ENCODE measurements at regions not wholly inside any gene's neighbourhood (a gene's known extent, or its start where the extent isn't known, plus 50 kb on each side); places are given as distances from the start of the nearest gene placed in this dataset.
A peak's percentile ranks its signal among the peaks of the same experiment; 100 is the strongest.
"Not testable (repeated sequence)": the region's sequence is repeated elsewhere in the genome, so short reads cannot be mapped to it uniquely, and the experiment has no call there.

DNA sequence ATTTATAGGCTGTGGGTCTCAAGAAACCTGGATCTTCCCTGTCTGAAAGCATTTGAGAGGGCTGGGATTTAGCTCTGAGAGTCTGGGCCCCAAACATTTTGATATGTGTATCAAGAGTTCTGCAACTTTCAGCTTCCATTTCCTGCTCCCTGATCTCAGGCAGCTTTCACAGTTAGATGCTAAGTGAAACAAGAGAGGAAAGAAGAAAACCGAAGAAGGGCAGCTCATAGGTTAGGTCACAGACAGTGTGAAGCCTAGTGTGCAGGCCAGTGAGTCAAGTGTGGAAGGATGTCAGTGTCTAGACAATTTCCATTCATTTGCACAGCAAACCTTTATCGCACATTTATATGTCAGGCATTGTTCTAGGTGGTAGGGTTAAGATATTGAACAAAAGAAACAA is 173.6 kb upstream of the PROK2 start:
- DNase-seq: no peak

DNA sequence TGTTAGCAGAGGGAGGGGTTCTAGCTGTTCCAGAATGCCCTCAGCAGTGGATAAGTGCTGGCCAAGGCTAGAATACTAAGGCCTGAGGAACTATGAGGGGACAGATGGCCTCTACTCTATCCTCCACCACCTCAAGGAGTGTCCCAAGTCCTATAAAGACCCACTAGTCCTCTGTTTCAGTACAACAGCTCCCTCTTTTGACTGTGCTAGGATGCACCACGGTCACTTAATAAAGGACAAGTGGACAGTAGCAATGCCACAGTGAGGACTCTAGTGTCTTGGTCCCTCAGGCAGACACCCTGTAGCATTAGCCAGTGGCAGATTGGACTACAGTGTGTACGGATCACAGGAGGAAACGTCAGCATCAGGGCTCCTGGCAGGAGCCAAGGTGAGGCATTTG is 171.8 kb upstream of the PROK2 start:
- DNase-seq: peak; percentile 36

DNA sequence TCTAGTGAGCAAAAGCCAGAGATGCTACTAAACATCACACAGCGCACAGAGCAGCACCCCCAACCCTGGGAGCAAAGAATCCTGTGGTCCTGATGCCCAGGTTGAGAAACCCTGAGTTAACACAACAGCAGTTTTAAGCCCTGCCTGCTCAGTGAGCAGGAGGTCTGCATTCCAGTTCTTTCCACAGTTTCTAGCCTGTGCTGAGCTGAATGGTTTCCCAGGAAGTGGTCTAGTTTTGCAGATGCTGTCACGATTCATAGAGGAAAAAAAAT is 171.1 kb upstream of the PROK2 start:
- no peak for DNase-seq

DNA sequence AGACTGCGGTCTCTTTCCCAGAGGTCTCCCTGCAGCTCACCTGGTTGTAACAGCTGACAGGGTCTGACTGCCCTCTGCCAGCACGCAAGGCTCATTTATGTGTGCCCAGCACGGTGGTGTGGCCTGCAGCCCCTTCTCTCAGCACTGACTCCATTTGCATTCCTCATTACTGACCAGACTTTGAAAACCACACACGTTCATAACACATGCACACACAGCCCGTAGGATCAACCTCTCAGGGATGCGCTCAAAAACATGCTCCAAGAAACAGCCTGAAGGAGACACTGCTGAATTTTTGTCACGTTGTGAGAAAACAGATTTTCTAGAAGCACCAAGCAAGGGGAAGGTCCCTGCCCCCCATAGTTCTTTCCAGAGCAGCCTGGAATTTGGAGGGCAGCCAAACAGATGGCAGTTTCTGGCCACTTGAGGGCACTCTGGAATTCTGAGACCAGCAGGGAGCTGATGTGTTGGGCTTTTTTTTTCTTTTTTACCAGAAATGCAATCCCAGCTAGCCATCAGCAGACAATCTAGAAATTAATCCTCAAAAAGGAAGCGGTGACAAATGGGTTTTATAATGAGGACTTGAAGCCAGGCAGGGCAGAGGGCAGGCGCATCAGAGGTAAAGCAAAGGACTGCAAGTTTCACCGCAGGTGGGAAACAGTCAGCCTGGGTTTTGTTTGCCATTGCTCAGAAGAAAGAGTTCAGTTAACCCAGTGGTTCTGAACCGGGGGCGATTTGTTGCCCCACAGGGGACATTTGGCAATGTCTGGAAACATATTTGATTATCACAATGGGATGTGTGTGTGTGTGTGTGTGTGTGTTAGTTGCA is 170.5 kb upstream of the PROK2 start:
- DNase-seq: peak; percentile 68

DNA sequence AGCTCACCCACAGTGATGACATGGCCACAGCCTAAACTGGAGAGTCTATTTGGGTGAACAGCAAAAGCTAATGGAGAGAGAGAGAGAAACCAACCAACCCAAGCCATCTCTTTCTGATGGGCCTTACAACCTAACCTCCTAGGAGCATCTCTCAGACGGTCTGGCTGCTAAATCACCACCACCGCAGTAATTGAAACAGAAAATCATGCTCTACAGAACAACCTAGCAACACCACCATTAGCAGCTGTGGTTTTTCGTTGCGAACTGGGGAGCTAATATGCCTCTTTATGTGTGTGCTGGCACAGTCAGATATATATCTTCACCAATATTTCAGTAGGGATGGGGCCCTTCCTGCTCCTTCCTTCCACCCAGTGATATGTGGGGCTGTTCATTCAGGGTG is 166.9 kb upstream of the PROK2 start:
- no peak for DNase-seq

DNA sequence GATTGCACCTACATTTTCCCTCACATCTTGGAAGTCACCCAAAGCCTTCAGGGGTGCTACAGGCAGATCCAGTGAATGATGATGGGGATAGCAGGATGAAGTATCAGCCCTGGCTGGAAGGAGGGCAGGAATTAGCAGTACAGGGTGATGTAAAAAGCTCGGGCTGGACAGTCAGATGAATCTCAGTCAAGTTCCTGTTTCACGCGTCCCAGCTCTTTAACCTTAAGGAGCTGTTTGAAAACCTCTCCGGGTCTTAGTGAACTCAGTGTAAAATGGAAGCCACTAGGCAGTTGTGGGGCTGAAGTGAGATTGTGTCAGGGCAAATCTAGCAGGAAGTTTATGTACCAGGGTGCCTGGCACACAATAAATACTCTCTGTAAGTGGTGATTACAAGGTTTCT is 166.4 kb upstream of the PROK2 start:
- DNase-seq: peak; percentile 38

DNA sequence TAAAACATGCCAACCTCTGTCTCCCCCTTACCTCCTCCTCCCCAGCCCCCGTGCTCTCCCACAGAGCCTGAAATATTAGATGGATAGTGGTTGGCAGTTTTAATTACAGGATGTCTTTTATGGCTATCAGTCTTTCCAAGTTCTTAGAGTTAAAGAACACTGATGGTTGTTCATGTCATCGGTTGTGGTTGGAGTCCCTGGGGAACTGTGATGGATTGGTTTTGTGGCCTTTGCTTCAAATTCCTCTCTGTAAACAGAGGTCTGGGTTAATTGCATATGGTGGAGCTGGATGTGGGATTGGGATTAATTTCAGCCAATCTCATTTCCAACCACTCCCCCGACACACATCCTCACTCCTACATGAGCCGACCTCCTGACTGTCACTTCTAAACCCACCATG is 164.5 kb upstream of the PROK2 start:
- DNase-seq: no peak

DNA sequence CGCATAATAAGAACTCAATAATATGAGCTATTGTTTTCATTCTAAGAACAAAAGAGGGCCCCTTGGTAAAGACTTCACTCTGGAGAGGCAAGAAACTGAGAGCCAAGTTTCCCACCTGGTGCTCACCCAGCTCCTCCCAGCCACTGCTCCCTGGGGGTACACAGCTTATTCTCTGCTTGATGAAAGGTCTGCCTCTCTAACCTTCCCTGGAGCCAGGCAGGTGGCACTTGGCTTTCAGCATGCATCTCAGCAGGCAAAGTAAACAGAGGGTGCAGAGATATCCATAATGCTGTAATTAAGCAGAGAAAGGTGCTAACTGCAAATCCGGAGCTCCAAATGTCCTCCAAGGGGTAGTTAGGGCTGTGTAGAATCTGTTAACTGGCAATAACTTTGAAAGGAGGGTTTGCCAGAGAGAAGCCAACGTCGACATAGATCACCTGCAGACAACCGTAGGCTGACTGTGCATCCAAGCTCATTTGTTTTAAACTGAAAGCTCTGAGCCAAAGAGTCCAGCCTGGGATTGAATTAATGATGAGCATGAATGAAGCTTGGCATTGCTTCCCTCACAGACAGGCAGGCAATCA is 159.6 kb upstream of the PROK2 start:
- no peak for DNase-seq

DNA sequence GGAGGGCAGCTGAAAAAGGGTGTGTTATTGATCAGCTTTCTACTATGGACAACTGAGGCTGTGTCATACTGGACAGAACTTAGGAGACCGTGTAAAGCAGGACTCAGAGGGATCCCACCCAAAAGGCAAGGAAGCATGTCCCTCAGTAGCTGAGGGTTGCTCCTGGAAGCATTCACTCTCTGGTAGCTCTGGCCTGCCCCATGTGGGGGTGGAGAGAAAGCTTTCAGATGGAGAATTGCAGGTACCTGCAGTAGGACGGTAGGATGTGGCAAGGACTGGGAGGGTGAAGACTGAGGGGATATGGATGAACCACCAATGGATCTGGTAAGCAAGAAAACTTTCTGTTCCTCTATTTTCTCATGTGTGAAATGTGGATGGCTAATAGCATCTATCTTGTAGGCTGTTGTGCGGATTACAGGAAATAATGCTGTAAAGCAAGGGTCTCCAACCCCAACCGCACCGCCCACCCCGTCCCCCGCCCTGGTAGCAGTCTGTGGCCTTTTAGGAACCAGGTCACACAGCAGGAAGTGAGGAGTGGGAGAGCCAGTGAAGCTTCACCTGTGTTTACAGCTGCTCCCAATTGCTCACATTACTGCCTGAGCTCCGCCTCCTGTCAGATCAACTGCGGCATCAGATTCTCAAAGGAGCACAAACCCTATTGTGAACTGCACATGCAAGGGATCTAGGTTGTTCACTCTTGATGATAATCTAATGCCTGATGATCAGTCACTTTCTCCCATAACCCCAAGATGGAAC is 157.7 kb upstream of the PROK2 start:
- DNase-seq: no peak

DNA sequence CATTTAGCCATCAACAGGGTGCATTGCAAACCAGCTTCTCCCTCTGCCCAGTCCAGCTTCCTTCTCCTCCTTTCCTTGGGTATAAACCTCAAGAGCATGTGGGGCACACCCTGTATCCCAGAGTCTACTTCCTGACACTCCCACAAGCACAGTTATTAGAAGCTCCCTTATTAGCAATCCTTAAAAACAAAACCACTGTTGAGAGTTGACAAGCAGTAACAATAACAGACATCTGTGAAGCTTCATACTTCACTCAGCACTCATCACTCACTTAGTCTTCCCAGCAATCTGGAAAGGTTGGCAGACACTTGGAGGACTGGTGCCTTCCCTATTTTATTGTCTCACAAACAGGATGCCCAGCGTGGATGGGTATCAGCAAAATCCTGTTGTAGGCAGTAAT is 155.5 kb upstream of the PROK2 start:
- DNase-seq: no peak

DNA sequence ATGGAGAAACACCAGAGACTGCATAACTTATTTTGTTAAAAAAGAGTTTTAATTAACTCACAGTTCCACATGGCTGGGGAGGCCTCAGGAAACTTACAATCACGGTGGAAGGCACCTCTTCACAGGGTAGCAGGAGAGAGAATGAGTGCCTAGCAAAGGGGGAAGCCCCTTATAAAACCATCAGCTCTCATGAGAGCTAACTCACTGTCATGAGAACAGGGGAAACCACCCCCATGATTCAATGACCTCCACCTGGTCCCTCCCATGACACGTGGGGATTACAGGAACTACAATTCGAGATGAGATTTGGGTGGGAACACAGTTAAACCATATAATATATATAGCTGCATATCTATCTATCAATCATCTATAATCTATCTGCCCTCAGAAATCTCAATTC is 153.1 kb upstream of the PROK2 start:
- DNase-seq: not testable (repeated sequence)

DNA sequence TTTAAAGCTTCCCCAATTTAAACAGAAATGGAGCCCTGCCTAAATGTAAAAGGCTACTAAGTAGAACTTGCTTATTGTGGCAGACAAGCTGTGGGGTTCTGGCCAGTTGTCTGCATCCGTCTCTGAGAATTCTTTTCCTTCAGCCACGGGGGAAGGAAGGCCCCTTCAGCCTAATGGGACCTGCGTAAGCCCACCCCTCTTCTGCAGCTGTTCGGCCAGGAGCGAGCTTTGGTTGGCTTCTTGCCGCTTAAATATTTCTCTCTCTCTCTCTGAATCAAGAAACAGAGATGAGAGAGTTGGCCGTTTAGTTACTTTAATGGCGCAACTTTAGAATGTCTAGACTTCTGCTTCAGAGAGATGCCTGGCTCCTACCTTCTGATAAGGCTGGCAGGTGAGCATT is 151.7 kb upstream of the PROK2 start:
- no peak for DNase-seq

DNA sequence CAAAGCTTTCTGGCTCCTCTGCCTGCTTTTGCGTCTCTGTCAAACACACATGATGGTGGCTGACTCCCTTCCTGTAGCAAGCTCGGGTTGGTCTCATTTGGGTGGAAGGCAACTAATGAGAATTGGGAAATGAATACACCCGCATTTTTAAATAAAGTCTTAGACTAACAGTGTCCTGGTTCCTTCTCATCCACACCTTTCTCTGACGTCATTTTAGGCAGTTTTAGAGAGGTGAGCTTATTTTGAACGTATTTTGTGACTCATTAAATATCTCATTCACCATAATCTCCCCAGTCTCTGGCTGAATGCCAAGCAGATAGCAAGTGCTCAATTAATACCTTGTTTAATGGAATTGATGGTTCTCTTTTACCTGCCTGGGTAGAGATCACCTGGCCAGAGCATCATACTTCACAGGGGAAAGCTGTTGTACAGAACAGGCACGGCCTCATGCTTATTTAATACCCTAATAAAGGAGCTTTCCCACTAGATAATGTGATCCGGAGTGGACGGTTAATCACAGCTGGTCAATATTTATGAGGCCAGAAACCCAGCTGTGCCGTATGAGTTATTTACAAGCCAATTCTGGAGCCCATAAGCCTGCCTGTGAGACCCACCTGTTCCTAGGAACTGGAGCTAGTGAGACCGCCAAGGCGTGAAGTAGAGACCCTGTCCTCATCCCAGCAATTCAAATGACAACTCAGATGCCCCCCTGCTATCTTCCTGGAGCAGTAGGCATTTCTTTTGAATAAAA is 149.7 kb upstream of the PROK2 start:
- DNase-seq: no peak

DNA sequence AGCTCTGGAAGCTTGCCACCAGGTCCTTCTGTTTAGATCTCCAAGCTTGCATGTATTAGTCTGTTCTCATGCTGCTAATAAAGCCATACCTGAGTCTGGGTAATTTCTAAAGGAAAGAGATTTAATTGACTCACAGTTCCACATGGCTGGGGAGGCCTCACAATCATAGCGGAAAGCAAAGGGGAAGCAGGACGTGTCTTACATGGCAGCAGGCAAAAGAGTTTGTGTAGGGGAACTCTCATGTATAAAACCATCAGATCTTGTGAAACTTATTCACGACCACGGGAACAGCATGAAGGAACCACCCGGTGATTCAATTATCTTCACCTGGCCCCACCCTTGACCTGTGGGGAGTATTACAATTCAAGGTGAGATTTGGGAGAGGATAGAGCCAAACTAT is 147.0 kb upstream of the PROK2 start:
- DNase-seq: peak; percentile 37

DNA sequence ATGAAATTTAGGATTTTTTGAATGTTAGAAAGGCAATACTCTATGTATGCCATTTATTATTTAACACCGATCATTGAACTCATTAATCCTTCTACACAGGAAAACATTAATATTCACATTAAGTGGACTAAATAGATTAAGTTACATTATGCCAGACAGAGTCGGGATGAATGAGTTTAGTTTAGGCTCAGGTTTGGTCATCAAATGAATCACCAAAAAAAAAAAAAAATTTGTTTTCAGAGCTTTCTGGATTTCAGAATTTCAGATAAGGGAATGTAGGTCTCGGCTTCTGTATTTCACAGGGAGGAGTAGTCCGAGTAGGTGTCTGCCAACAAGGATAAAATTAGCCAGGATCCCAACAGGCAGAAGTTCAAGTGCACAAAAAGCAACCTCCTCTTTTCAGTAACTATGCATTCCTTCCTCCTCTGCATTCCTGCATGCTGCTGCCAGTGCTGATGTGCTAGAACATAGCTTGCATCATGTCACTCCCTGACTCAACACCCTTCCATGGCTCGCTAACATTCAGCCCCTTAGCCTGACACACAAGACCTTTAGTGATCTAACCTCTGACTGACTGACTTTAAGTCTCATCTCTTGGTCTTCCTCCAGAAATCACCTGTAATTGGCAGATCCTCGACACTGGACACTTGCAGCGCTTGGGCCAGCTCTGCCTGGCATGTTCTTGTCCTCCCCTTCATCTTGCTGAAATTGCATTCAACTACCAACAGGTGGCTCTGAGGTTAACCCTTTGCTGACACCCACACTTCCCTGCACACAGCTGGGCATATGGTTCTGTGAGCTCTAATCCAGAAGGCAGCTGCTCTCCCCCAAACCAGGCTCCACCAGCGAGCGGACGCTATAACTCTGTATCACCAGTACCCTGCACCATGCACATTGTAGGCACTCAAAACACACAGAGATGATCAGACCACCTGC is 145.4 kb upstream of the PROK2 start:
- DNase-seq: peak; percentile 20

DNA sequence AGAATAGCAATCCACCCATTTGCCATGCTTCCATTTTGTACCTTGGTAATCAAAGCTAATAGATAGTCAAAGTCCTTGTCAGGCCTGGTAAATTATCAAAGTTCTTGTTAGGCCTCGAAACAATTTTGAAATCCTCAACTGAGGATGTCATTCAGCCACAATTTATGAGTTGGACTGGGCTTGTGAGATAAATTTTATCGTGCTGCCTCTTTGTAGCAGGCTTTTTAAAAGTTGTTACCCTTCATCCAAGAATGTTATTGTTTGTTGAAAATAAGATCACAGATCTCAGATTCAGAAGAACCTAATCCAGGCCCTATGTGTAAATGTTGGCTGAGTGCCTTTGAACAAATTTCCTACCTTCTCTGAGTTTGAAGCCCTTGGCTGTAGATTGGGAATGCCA is 143.3 kb upstream of the PROK2 start:
- DNase-seq: no peak

DNA sequence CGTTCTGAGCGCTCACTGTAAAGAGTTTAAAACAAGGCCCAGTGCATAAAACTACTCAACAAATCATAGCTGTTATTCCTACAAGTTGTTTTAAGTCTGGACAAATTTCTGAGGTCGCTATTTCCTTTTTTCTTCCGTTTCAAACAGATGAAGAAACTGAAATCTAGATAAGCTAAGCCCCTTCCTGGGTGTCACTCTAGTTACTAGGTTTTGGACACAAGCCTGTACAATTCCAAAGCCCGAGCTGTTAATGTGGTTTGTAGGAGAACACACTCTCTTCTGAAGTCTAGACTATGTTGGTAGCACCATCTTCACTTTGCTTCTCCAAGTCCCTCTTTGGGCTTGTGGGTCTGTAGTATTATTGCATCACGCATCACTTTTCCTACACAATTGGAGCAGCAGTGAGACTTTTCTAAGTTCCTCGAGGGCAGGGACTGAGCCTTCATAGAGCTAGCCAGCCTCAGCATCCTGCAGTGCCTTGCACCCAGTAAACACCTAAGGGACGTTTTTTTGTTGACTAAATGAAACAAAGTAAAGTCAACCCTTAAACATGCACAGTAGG is 142.6 kb upstream of the PROK2 start:
- no peak for DNase-seq

DNA sequence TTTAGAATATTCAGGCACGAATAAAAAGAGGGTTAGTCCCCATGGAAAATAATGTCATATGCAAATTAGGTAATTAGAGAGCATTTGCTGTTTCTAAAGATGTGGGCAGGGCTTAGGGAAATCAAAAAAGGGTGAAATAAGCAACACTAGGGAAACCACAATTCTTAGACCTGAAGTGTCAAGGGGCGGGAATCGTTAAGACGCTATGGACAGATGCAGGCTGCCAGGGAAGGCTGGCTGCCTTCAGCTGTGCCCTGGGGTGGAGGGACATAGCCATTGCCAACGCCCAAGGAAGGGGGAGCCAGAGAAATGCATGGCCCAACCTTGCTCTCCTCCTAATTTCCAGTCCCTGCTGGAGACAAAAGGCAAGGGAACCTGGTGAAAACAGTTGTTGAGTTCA is 141.7 kb upstream of the PROK2 start:
- no peak for DNase-seq

DNA sequence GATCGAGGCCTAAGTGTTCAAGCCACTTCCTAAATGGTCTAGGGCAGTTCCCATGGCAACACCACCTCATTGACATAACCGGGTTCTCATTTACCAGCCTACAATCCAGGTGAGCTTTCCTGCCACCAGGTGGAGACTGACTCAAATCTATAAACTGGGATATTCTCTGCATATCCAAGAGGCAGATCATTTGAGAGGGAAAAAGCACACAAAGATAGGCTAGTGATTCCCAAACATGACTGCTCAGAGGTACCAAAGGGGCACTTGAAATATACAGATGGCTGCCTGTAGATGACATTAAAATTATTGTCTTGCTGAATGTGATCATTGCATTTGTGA is 141.3 kb upstream of the PROK2 start:
- no peak for DNase-seq

DNA sequence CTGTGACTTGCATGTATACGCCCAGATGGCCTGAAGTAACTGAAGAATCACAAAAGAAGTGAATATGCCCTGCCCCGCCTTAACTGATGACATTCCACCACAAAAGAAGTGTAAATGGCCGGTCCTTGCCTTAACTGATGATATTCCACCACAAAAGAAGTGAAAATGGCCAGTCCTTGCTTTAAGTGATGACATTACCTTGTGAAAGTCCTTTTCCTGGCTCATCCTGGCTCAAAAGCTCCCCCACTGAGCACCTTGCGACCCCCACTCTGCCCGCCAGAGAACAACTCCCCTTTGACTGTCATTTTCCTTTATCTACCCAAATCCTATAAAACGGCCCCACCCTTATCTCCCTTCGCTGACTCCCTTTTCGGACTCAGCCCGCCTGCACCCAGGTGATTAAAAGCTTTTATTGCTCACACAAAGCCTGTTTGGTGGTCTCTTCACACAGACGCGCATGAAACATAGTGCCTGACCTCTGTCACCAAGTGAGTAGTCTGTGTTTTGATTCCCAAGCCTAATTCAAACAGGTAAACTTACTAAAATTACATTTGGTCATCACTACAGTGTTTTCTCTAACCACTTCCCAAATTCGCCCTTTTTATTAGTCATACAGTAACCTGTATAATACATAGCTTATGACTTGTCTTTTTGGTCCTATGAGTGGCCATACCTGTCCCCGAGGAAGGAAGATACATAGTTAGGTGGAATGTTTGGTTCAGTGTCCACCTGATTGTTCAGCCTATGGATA is 140.7 kb upstream of the PROK2 start:
- not testable (repeated sequence) for DNase-seq

DNA sequence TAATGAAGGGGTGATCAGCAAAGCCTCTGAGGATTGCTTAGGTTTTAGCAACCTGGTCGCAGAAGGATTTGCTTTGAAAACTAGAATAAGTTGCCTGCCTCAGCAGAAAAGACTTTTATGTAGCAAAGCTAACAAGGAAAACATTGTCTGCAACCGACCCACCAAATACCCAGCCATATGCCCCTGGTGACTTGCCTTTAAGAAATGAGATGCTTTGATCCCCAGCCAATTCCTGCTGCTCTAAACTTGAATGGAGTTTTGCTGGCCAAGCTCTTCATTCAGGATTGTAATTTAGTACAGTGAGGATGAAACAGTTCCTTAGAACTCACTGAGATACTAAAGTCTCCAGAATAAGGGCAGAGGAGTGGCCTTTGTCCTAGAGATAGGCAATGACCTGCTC is 139.8 kb upstream of the PROK2 start:
- DNase-seq: no peak

DNA sequence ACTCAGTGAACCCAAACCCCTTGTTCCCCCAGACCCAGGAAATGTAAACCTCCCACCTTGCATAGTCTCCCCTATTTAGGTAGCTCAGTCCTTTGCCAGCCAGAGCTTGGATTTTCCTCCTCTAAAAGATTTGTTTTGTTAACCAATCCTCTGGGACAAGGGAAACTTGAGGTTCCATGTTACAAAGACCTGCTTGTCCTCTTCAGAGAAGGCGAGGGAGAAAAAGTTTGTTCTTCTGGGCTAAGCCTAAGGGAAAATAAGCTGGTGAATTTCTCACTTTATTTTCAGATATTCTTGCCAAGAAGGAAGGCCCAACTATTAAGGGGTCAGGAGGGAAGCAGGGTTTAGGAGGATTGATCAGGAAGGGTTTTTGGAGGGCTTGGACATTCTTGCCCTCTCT is 136.1 kb upstream of the PROK2 start:
- no peak for DNase-seq

All from inflammatory macrophage treated with lipopolysaccharide for 4 hours (primary cell).